ENCODE measurements at regions not wholly inside any gene's neighbourhood (a gene's known extent, or its start where the extent isn't known, plus 50 kb on each side); places are given as distances from the start of the nearest gene placed in this dataset.

- no peak for TF ChIP-seq CTCF (conservative IDR thresholded peaks at IDR 0.05; ENCODE audit: low read length)
- TF ChIP-seq EZH2phosphoT487 (IDR thresholded peaks at IDR 0.05; ENCODE audit: borderline replicate concordance, low read depth, low read length) = no peak
Observed at GRCh38 chr14:71597955-71598660, 334.1 kb upstream of the RGS6 start.
